Retina (tissue), 1 donor: ENCODE measurements at regions not wholly inside any gene's neighbourhood (a gene's known extent, or its start where the extent isn't known, plus 50 kb on each side); places are given as distances from the start of the nearest gene placed in this dataset.

Source experiments
- DNase-seq: peaks from one replicate; pipeline ENCODE4 v3.0.0-alpha.2; 2016

- DNase-seq, result no peak
Measured at GRCh38 chr12:115416869-115417268, 732.9 kb upstream of the TBX3 start.

- no peak for DNase-seq
Measured at GRCh38 chr12:115413626-115414025, 729.7 kb upstream of the TBX3 start.

- DNase-seq, result no peak
Measured at GRCh38 chr12:115412831-115413230, 728.9 kb upstream of the TBX3 start.

- no peak for DNase-seq
Measured at GRCh38 chr12:115411121-115411520, 727.1 kb upstream of the TBX3 start.

- DNase-seq, result no peak
Measured at GRCh38 chr12:115408642-115409041, 724.7 kb upstream of the TBX3 start.

GRCh38 chr12:115407723-115408122 is 723.7 kb upstream of the TBX3 start:
- DNase-seq, result no peak

GRCh38 chr12:115407036-115407435 is 723.1 kb upstream of the TBX3 start:
- DNase-seq, result no peak

GRCh38 chr12:115405471-115405860 is 721.5 kb upstream of the TBX3 start:
- no peak for DNase-seq

- no peak for DNase-seq
Measured at GRCh38 chr12:115404761-115405470, 720.9 kb upstream of the TBX3 start.

- no peak for DNase-seq
Measured at GRCh38 chr12:115403689-115404088, 719.7 kb upstream of the TBX3 start.

- no peak for DNase-seq
Measured at GRCh38 chr12:115403253-115403652, 719.3 kb upstream of the TBX3 start.

- DNase-seq, result no peak
Measured at GRCh38 chr12:115402443-115403180, 718.6 kb upstream of the TBX3 start.

GRCh38 chr12:115401761-115402160 is 717.8 kb upstream of the TBX3 start:
- DNase-seq, result no peak

- DNase-seq, result no peak
Measured at GRCh38 chr12:115400011-115400410, 716.0 kb upstream of the TBX3 start.

- no peak for DNase-seq
Measured at GRCh38 chr12:115398311-115398781, 714.4 kb upstream of the TBX3 start.

GRCh38 chr12:115396567-115396966 is 712.6 kb upstream of the TBX3 start:
- no peak for DNase-seq

- no peak for DNase-seq
Measured at GRCh38 chr12:115394496-115395220, 710.7 kb upstream of the TBX3 start.

- DNase-seq, result no peak
Measured at GRCh38 chr12:115388139-115388538, 704.2 kb upstream of the TBX3 start.

- DNase-seq, result no peak
Measured at GRCh38 chr12:115387467-115387901, 703.5 kb upstream of the TBX3 start.

GRCh38 chr12:115386946-115387345 is 703.0 kb upstream of the TBX3 start:
- DNase-seq, result no peak

- no peak for DNase-seq
Measured at GRCh38 chr12:115385141-115385540, 701.2 kb upstream of the TBX3 start.

- no peak for DNase-seq
Measured at GRCh38 chr12:115384391-115384790, 700.4 kb upstream of the TBX3 start.

- DNase-seq, result no peak
Measured at GRCh38 chr12:115383668-115384067, 699.7 kb upstream of the TBX3 start.

- DNase-seq, result no peak
Measured at GRCh38 chr12:115382681-115383080, 698.7 kb upstream of the TBX3 start.
